Sigmoid colon (tissue), 6 donors: ENCODE measurements at regions not wholly inside any gene's neighbourhood (a gene's known extent, or its start where the extent isn't known, plus 50 kb on each side); places are given as distances from the start of the nearest gene placed in this dataset.

Experiments used
- DNase-seq: peaks from one replicate; pipeline ENCODE4 v3.0.0-alpha.2; 2019
- H3K27ac ChIP-seq, 4 donors: fragments of 200-600 bp; sonication (generic); one replicate each; pipeline ENCODE4 v1.5.1; 2016 to 2019; ENCODE audit warnings: mild to moderate bottlenecking in 1 of 4
- H3K27me3 ChIP-seq, 3 donors: fragments of 200-600 bp; sonication (generic); one replicate each; pipeline ENCODE4 v1.5.1; 2019; ENCODE audit warnings: mild to moderate bottlenecking in 1 of 3
- H3K36me3 ChIP-seq, 4 donors: fragments of 200-600 bp; sonication (generic); one replicate each; pipeline ENCODE4 v1.5.1; 2016 to 2019
- H3K4me1 ChIP-seq, 4 donors: fragments of 200-600 bp; sonication (generic); one replicate each; pipeline ENCODE4 v1.5.1; 2017 to 2019
- H3K4me3 ChIP-seq, 4 donors: fragments of 200-600 bp; sonication (generic); one replicate each; pipeline ENCODE4 v1.5.1; 2017 to 2019; ENCODE audit warnings: mild to moderate bottlenecking in 2 of 4, moderate library complexity in 1 of 4
- H3K9me3 ChIP-seq, 4 donors: fragments of 200-600 bp in 3 of 4; sonication (generic) in 3 of 4; one replicate each; pipeline versions ENCODE4 v1.5.1 to v1.6.1; 2013 to 2019
- CTCF ChIP-seq, 4 experiments: fragments of 450-650 bp in 3 of 4; fragments of 200-600 bp in 1 of 4; IDR thresholded peaks; one replicate each; pipeline ENCODE4 v1.5.1; 2016 to 2019; ENCODE audit warnings: antibody characterized with exemption in 4 of 4, mild to moderate bottlenecking in 3 of 4, moderate library complexity in 2 of 4
- EP300 ChIP-seq, 4 donors: sonication (generic); formaldehyde crosslinking; IDR thresholded peaks; one replicate each; pipeline ENCODE4 v1.6.1; 2017; ENCODE audit warnings: antibody characterized with exemption in 4 of 4
- POLR2A ChIP-seq, 2 donors: fragments of 450-650 bp; IDR thresholded peaks; one replicate each; pipeline ENCODE4 v1.6.1; 2016; ENCODE audit warnings: antibody characterized with exemption in 2 of 2, mild to moderate bottlenecking in 2 of 2, moderate library complexity in 2 of 2
- POLR2AphosphoS5 ChIP-seq, 4 donors: sonication (generic); formaldehyde crosslinking; IDR thresholded peaks; one replicate each; pipeline ENCODE4 v1.6.1; 2017; ENCODE audit warnings: antibody characterized with exemption in 4 of 4
- WGBS, 2 donors: extraction: QIAGEN DNeasy Blood & Tissue Kit; methylation state at CpG; one replicate each; pipeline ENCODE4 v1.1.7; 2013; 5-methylcytosine and 5-hydroxymethylcytosine counted together
- intact Hi-C: fragments of 100-400 bp; cut with DNase I; formaldehyde crosslinking; loops from one replicate; pipeline ENCODE4 v1.15.1; 2023
- donor health status: healthy with polysubstance abuse.
- donor health status: healthy.

- H3K4me3 ChIP-seq: no peak overlapping the region
- H3K27me3 ChIP-seq: no peaks in the 10 kb centered on the region
- no peaks in the 10 kb centered on the region for H3K4me1 ChIP-seq
- intact Hi-C loops: no loop called here
- no peak overlapping the region for H3K27ac ChIP-seq
- no peaks in the 10 kb centered on the region for H3K36me3 ChIP-seq
- WGBS, 2 donors: 27 to 44% methylated on average over 1 of the region's 1 CpG
- TF ChIP-seq CTCF (IDR thresholded peaks at IDR 0.05): no peak
- TF ChIP-seq POLR2A (IDR thresholded peaks at IDR 0.05): no peak
- TF ChIP-seq EP300 (IDR thresholded peaks at IDR 0.05): no peak
- TF ChIP-seq POLR2AphosphoS5 (IDR thresholded peaks at IDR 0.05): no peak
- H3K9me3 ChIP-seq: no peaks in the 10 kb centered on the region
- no peak for DNase-seq
These were observed 158.3 kb upstream of the WSCD1 start for GRCh38 chr17:5911919-5912318.

GRCh38 chr17:5913032-5913531 lies 157.1 kb upstream of the WSCD1 start:
- intact Hi-C loops: no loop called here
- Histone ChIP-seq H3K36me3 (no peaks in the 10 kb centered on the region), H3K4me3 (no peak overlapping the region), H3K4me1 (no peaks in the 10 kb centered on the region), H3K9me3 (no peaks in the 10 kb centered on the region), H3K27me3 (no peaks in the 10 kb centered on the region), H3K27ac (no peak overlapping the region)
- TF ChIP-seq POLR2A (IDR thresholded peaks at IDR 0.05) (no peak), CTCF (IDR thresholded peaks at IDR 0.05) (no peak), POLR2AphosphoS5 (IDR thresholded peaks at IDR 0.05) (no peak), EP300 (IDR thresholded peaks at IDR 0.05) (no peak)
- no peak for DNase-seq
- WGBS, 2 donors: 70 to 79% methylated on average over 7 of the region's 7 CpGs

- H3K9me3 ChIP-seq: no peaks in the 10 kb centered on the region
- 90 to 92% methylated on average over 1 of the region's 1 CpG for WGBS, 2 donors
- intact Hi-C loops: no loop called here
- no peaks in the 10 kb centered on the region for H3K4me1 ChIP-seq
- no peaks in the 10 kb centered on the region for H3K27me3 ChIP-seq
- no peak for DNase-seq
- no peak overlapping the region for H3K27ac ChIP-seq
- H3K4me3 ChIP-seq: no peak overlapping the region
- H3K36me3 ChIP-seq: no peaks in the 10 kb centered on the region
- no peak for TF ChIP-seq EP300 (IDR thresholded peaks at IDR 0.05)
- no peak for TF ChIP-seq POLR2AphosphoS5 (IDR thresholded peaks at IDR 0.05)
- no peak for TF ChIP-seq POLR2A (IDR thresholded peaks at IDR 0.05)
- TF ChIP-seq CTCF (IDR thresholded peaks at IDR 0.05): no peak
These were observed 156.5 kb upstream of the WSCD1 start for GRCh38 chr17:5913641-5914040.

GRCh38 chr17:5915337-5915736 lies 154.8 kb upstream of the WSCD1 start:
- TF ChIP-seq POLR2AphosphoS5 (IDR thresholded peaks at IDR 0.05) (no peak), EP300 (IDR thresholded peaks at IDR 0.05) (no peak), POLR2A (IDR thresholded peaks at IDR 0.05) (no peak), CTCF (IDR thresholded peaks at IDR 0.05) (no peak)
- no peaks in the 10 kb centered on the region for H3K4me1 ChIP-seq
- DNase-seq: no peak
- H3K27me3 ChIP-seq: no peaks in the 10 kb centered on the region
- no peaks in the 10 kb centered on the region for H3K36me3 ChIP-seq
- H3K4me3 ChIP-seq: no peak overlapping the region
- no peaks in the 10 kb centered on the region for H3K9me3 ChIP-seq
- H3K27ac ChIP-seq: no peak overlapping the region
- 65 to 72% methylated on average over 2 of the region's 2 CpGs for WGBS, 2 donors
- intact Hi-C loops: no loop called here

GRCh38 chr17:5919089-5919488 lies 151.1 kb upstream of the WSCD1 start:
- no peaks in the 10 kb centered on the region for H3K27me3 ChIP-seq
- intact Hi-C loops: no loop called here
- TF ChIP-seq POLR2AphosphoS5 (IDR thresholded peaks at IDR 0.05): no peak
- TF ChIP-seq CTCF (IDR thresholded peaks at IDR 0.05): no peak
- TF ChIP-seq POLR2A (IDR thresholded peaks at IDR 0.05): no peak
- no peak for TF ChIP-seq EP300 (IDR thresholded peaks at IDR 0.05)
- H3K27ac ChIP-seq: no peak overlapping the region
- H3K36me3 ChIP-seq: no peaks in the 10 kb centered on the region
- H3K9me3 ChIP-seq: no peaks in the 10 kb centered on the region
- WGBS, 2 donors: 62 to 77% methylated on average over 4 of the region's 4 CpGs
- H3K4me3 ChIP-seq: no peak overlapping the region
- no peak for DNase-seq
- H3K4me1 ChIP-seq: no peaks in the 10 kb centered on the region
